Activated naive CD8-positive, alpha-beta T cell treated with anti-CD3 and anti-CD28 coated beads, Interleukin-2, amount 50 U/mL, for 24 hours (primary cell): ENCODE measurements at regions not wholly inside any gene's neighbourhood (a gene's known extent, or its start where the extent isn't known, plus 50 kb on each side); places are given as distances from the start of the nearest gene placed in this dataset.

Experiments used
- ATAC-seq: fragments of 150-1000 bp; cut with Tn5 transposase; one replicate; pipeline ENCODE4 v1.10.0; 2021
- DNase-seq: peaks from one replicate; pipeline ENCODE4 v3.0.0; 2021
- H3K27ac Mint-ChIP-seq: one replicate; pipeline ENCODE4 v1.8.0; 2021; ENCODE audit warnings: mild to moderate bottlenecking, mixed read lengths
- H3K27me3 Mint-ChIP-seq: one replicate; pipeline ENCODE4 v1.8.0; 2021; ENCODE audit warnings: mixed read lengths
- H3K36me3 Mint-ChIP-seq: one replicate; pipeline ENCODE4 v1.8.0; 2021; ENCODE audit warnings: low read depth, mixed read lengths
- H3K4me1 Mint-ChIP-seq: one replicate; pipeline ENCODE4 v1.8.0; 2021; ENCODE audit warnings: mixed read lengths
- H3K4me3 Mint-ChIP-seq: one replicate; pipeline ENCODE4 v1.8.0; 2021; ENCODE audit warnings: mild to moderate bottlenecking, moderate library complexity, mixed read lengths
- H3K9me3 Mint-ChIP-seq: one replicate; pipeline ENCODE4 v1.8.0; 2021; ENCODE audit warnings: mixed read lengths

DNA sequence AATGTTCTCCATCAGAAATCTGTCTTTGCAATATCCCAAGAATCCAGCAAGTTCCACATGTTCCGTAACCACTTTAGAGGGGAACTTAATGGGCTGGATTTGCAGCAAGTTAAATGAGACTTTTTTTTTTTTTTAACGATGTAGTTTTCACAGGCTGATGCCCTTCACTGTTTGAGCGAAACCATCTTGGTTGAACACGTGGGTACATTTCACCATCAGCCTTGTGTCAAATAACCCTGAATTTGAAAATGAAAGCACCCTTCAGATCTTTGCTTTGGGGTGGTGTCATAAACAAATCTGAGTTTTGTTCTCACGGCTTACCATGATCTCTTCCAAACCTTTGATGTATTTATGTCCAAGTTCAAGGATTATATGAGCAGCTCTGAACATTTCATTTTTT lies 73.7 kb upstream of the EXOC2 start:
- no peaks in the 10 kb centered on the region for H3K4me1 Mint-ChIP-seq
- H3K27me3 Mint-ChIP-seq, result peaks cover 29% of the 10 kb centered on the region
- H3K36me3 Mint-ChIP-seq, result no peaks in the 10 kb centered on the region
- ATAC-seq (no peak), DNase-seq (no peak)
- no peak overlapping the region for H3K27ac Mint-ChIP-seq
- H3K4me3 Mint-ChIP-seq, result no peak overlapping the region
- H3K9me3 Mint-ChIP-seq, result no peaks in the 10 kb centered on the region

DNA sequence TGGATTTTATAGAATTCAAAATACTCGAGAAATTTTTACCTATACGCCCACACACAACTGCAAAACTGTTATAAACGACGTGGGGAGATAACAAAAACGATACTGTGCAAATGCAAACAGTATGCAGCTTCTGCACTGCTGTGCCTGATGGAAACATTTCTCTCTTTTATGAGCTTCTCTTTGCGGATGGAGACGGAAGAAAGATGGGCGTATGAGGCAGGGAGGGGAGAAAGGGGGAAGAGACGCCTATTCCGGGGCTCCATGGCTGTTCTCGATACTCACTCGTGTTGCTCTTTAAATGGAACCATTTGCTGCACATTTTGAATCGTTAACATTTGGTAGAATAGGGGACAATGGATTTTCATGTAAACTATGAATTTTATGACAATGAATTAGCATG lies 69.1 kb upstream of the EXOC2 start:
- H3K36me3 Mint-ChIP-seq, result no peaks in the 10 kb centered on the region
- peaks cover 15% of the 10 kb centered on the region for H3K27me3 Mint-ChIP-seq
- no peaks in the 10 kb centered on the region for H3K9me3 Mint-ChIP-seq
- H3K4me1 Mint-ChIP-seq, result no peaks in the 10 kb centered on the region
- DNase-seq, result no peak
- H3K4me3 Mint-ChIP-seq, result no peak overlapping the region
- H3K27ac Mint-ChIP-seq, result no peak overlapping the region
- ATAC-seq, result no peak

DNA sequence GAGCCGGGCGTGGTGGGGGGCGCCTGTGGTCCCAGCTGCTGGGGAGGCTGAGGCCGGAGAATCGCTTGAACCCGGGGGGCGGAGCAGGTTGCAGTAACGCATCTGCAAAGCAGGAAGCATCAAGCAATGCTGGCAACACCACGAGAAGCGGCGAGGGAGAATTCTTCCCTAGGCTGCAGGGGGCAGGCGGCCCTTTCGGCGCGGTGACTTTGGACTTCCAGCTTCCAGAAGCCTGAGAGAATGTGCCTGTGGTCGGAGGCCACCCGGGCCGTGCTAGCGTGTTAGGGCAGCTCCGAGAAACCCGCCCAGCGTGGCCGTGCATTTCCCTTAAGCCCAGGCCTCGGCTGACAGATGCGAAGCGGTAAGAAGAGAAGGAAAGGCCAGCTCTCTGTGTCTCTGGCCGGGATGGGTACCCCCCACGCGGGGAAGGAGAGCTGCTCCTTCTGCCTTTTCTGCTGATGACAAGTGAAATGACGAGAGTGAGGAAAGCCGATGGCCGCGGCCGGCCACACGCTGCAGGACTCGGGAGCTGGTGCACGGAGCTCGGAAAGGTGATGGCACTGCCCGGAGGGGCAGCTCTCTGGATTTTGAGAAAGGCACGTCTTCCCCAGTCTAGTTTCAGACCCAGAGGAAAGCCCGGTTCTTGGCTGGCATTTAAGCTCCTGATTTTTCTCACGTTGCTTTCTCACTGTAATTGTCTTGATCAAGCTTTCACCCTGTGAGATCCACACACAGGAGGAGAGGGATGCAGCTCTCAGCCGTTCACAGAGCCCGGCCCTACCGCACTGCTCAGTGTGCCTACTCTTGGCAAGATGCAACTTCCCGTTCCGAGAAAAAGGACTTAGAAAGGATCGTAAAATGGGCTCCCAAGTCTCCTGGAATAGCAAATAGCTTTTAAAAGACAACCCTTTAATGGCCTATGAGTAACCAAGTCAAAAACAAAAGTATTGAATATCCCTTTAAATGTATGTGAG lies 68.3 kb upstream of the EXOC2 start:
- H3K4me3 Mint-ChIP-seq, result no peak overlapping the region
- H3K4me1 Mint-ChIP-seq, result no peaks in the 10 kb centered on the region
- no peaks in the 10 kb centered on the region for H3K36me3 Mint-ChIP-seq
- no peak for DNase-seq
- no peak for ATAC-seq
- no peak overlapping the region for H3K27ac Mint-ChIP-seq
- peaks cover 9% of the 10 kb centered on the region for H3K27me3 Mint-ChIP-seq
- no peaks in the 10 kb centered on the region for H3K9me3 Mint-ChIP-seq

DNA sequence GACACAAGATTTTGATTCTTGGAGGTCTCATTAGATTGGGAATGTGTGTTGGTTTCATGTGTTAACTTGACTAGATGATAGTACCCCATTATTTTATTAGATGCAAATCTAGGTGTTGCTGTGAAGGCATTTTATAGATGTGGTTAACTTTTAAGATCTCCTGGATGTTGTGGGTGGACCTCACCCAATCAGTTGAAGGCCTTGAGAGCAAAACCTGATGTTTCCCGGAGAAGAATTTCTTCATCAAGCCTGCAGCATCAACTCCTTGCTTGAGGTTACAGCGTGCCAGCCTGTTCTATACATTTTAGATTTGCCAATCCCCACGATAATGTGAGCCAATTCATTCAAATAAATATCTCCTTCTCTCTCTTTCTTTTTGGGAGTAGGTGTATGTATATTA lies 66.8 kb upstream of the EXOC2 start:
- no peak for DNase-seq
- Mint-ChIP-seq H3K27ac (no peak overlapping the region), H3K4me3 (no peak overlapping the region), H3K36me3 (no peaks in the 10 kb centered on the region), H3K9me3 (no peaks in the 10 kb centered on the region), H3K27me3 (peaks cover 9% of the 10 kb centered on the region), H3K4me1 (no peaks in the 10 kb centered on the region)
- no peak for ATAC-seq

DNA sequence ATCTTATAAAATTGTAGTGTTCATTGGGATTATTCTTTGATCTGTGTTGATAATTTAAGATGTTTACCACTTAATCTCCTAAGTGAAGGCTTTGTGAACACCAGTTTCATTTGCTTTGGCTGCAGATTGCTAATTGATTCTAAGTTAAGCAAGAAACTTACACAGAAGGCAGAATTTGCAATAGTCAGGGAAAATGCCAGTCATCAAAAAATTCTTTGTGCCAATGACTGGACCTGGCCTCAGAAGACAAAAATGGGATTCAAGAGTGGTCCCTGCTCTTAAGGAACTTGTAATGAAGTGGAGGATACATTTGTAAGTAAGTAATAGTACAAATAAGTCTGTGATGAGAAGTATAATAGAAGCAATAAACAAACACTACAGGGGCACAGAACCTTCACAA lies 63.3 kb upstream of the EXOC2 start:
- no peaks in the 10 kb centered on the region for H3K9me3 Mint-ChIP-seq
- H3K36me3 Mint-ChIP-seq, result no peaks in the 10 kb centered on the region
- H3K27ac Mint-ChIP-seq, result no peak overlapping the region
- H3K4me1 Mint-ChIP-seq, result no peaks in the 10 kb centered on the region
- H3K4me3 Mint-ChIP-seq, result no peak overlapping the region
- DNase-seq (no peak), ATAC-seq (no peak)
- H3K27me3 Mint-ChIP-seq, result no peaks in the 10 kb centered on the region

DNA sequence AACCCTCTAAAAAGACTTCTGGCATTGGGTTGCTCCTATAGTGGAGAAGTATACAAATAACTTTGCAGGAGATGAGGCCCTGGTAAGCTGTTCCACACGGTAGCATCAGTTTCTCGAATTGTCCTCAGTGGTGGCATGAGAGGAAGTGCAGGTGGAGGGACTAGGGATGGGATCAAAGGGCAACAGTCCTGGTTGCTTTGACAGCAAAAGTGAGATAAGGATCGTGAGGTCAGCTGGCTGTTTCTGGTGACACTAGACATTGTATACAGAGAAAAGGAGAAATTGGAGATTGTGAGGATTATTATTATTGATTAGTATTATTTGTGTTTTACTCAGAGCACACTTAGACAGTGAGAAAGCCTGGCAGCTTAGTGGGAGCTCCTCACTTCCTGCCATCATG lies 61.3 kb upstream of the EXOC2 start:
- Mint-ChIP-seq H3K27ac (no peak overlapping the region), H3K9me3 (no peaks in the 10 kb centered on the region), H3K27me3 (peaks cover 5% of the 10 kb centered on the region)

DNA sequence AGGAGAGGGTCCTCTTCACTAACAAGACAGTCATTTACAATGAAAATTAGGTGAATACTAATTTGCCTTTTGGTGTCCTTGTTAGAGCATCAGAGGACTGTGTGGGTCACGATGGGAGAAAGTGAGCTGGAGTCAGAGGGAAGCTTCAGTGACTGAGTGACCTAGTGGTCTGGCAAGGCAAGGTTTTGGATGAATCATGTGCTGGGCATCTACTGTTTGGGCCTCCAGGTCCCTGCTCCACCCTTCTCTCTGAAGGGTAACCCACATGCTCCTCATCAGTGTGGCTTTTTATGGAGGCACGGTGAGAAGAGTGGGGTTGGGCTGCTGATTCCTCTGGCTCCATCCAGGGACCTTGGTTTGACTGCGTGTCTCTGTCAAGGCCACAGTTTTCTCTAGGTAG lies 60.5 kb upstream of the EXOC2 start:
- Mint-ChIP-seq H3K27ac (no peak overlapping the region), H3K27me3 (peaks cover 5% of the 10 kb centered on the region), H3K4me3 (no peak overlapping the region), H3K36me3 (no peaks in the 10 kb centered on the region), H3K9me3 (no peaks in the 10 kb centered on the region), H3K4me1 (no peaks in the 10 kb centered on the region)
- ATAC-seq (no peak), DNase-seq (no peak)

More for the DNA sequence above, 61.3 kb upstream of the EXOC2 start:
- Mint-ChIP-seq H3K36me3 (no peaks in the 10 kb centered on the region), H3K4me3 (no peak overlapping the region), H3K4me1 (no peaks in the 10 kb centered on the region)
- no peak for DNase-seq
- no peak for ATAC-seq

DNA sequence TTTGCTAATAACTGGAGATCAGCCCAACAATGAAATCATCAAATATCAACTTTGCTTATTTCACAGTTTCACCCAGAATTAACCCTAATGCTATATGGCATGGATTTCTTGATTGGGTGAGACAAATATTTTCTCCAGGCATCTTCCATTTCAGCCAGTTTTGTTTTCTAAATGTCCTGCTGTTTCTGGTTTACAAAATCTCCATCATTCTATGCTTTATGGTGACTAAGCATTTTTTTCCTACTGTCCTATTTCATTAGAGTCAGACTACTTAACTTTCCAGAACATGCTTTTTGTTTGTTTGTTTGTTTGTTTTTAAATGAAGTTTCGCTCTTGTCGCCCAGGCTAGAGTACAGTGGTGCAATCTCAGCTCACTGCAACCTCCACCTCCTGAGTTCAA lies 59.5 kb upstream of the EXOC2 start:
- DNase-seq (no peak), ATAC-seq (no peak)
- Mint-ChIP-seq H3K36me3 (no peaks in the 10 kb centered on the region), H3K9me3 (no peaks in the 10 kb centered on the region), H3K4me3 (no peak overlapping the region), H3K4me1 (no peaks in the 10 kb centered on the region), H3K27ac (no peak overlapping the region), H3K27me3 (peaks cover 5% of the 10 kb centered on the region)

DNA sequence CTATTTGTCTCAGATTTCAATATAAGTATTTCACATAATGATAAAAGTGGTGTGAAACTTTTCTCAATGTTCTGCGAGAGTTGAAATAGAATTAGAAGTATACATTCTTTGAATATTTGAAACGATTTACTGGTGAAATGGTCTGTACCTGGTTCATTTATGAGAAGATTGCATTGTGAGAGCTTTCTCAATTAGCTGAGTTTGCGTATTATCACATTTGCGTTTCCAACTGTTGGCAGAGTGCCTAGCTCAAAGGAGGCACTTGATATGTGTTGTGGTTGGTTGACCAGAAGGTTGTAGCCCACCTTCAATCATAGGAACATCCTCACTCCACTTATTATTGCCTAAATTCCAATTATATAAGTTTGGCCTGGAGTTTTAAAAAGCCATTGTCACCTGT lies 58.8 kb upstream of the EXOC2 start:
- no peaks in the 10 kb centered on the region for H3K9me3 Mint-ChIP-seq
- H3K27me3 Mint-ChIP-seq, result peaks cover 5% of the 10 kb centered on the region
- no peak for DNase-seq
- ATAC-seq, result no peak
- H3K4me1 Mint-ChIP-seq, result no peaks in the 10 kb centered on the region
- H3K4me3 Mint-ChIP-seq, result no peak overlapping the region
- H3K36me3 Mint-ChIP-seq, result no peaks in the 10 kb centered on the region
- no peak overlapping the region for H3K27ac Mint-ChIP-seq

DNA sequence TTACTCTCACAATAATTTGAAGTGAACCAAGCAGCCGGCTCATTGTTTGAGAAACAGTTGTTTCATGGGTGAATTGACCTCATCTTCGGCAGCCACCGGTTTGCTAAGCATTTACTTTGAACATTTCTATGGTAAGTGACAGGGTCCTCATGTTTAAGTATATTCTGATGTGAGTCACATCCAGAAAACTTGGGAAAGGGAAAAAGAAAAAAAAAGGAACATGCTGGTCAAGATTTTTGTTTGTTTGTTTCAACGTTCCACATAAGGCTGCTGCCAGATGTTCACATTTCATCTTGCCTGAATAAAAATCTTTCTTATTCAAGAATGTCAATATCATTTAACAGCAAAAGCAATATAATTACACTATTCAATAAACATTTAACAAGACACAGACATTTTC lies 55.0 kb upstream of the EXOC2 start:
- H3K4me1 Mint-ChIP-seq, result no peaks in the 10 kb centered on the region
- DNase-seq (no peak), ATAC-seq (no peak)
- H3K4me3 Mint-ChIP-seq, result no peak overlapping the region
- H3K27me3 Mint-ChIP-seq, result peaks cover 7% of the 10 kb centered on the region
- H3K27ac Mint-ChIP-seq, result no peak overlapping the region
- H3K9me3 Mint-ChIP-seq, result no peaks in the 10 kb centered on the region
- H3K36me3 Mint-ChIP-seq, result no peaks in the 10 kb centered on the region

DNA sequence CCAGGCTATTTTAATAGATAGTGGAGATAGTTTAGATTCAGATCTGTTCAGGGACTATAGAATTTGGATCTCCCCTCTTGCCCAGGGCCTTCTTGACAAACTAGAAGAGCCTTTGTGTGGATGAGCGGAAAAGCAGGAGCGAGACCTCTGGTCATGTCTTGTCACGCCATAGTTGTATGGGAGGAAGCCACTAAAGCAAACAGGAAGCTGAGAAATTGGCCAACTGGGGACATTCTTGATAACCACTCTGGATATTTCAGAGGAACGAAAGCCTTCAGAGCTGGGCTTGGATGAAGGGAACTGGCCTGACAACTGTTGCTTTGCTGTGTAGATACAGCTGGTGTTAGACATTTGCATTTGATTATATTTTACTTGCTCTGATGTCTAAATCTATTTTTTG lies 54.1 kb upstream of the EXOC2 start:
- DNase-seq (no peak), ATAC-seq (no peak)
- peaks cover 7% of the 10 kb centered on the region for H3K27me3 Mint-ChIP-seq
- no peaks in the 10 kb centered on the region for H3K9me3 Mint-ChIP-seq
- no peak overlapping the region for H3K4me3 Mint-ChIP-seq
- no peak overlapping the region for H3K27ac Mint-ChIP-seq
- no peaks in the 10 kb centered on the region for H3K36me3 Mint-ChIP-seq
- H3K4me1 Mint-ChIP-seq, result no peaks in the 10 kb centered on the region

DNA sequence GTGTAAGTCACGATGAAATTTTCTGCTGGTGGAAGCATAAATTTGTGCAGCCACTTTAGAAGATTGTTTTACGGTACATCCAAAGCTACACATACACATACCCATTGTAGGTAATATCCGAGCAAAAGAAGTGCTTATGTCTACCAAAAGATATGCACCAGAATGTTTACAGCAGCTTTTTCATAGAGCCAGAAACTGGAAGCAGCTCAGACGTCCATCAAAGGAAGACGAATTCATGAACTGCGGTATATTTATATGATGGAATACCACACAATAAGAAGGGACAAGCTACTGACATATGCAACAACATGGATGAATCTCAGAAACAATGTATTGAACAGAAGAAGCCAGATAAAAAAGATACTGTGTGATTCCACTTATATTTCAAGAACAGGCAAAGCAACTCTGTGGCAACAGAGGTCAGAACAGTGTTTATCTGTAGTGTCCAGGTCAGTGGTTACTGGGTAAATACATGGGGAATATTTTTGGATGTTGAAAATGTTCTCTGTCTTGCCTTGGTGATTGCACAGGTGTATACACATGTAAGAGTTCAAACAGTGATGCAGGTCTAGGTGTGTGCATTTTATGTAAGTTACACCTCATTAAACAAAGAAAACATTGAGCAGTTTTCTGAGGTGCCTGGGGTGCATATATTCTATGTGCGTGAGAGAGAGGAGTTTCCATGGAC lies 51.9 kb upstream of the EXOC2 start:
- Mint-ChIP-seq H3K9me3 (no peaks in the 10 kb centered on the region), H3K36me3 (no peaks in the 10 kb centered on the region), H3K4me3 (no peak overlapping the region), H3K27me3 (peaks cover 7% of the 10 kb centered on the region), H3K4me1 (peaks cover 5% of the 10 kb centered on the region), H3K27ac (no peak overlapping the region)
- DNase-seq (no peak), ATAC-seq (no peak)

DNA sequence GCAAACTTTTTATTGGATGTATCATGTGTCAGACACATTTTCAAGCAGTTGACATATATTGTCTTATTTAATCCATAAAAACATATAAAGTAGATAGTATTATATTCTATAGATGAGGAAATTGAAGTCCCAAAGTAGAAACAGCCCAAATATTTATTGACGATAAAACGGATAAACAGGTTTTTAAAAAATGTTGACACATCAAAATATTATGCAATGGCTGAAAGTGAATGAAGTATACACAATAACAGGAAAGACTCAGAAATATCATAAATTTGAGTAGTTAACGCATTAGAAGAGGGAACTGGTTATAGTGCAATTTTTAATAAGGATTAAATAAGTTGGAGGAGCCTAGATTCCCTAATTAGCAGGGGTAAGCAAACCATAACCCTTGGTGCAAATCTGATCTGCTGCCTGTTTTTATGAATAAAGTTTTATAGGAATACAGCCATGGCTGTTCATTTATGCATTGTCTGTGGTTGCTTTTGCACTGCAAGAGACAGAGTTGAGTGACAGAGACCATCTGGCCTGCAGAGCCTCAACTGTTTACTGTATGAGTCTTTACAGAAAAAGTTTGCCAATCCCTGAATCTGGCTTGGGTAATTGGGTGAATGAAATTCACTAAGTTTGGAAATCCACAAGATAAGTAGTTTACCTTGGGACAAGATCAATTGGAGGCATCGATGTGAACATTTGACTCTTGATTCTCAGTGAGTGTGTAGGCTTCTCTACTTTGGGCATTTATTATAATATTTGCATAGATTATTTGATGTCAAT lies 50.6 kb upstream of the EXOC2 start:
- Mint-ChIP-seq H3K36me3 (no peaks in the 10 kb centered on the region), H3K27me3 (peaks cover 7% of the 10 kb centered on the region), H3K27ac (no peak overlapping the region), H3K9me3 (no peaks in the 10 kb centered on the region), H3K4me1 (peaks cover 5% of the 10 kb centered on the region), H3K4me3 (no peak overlapping the region)
- ATAC-seq (no peak), DNase-seq (no peak)
